Cardiac fibroblast (primary cell): ENCODE measurements at regions not wholly inside any gene's neighbourhood (a gene's known extent, or its start where the extent isn't known, plus 50 kb on each side); places are given as distances from the start of the nearest gene placed in this dataset.

Source experiments
- DNase-seq, 2 donors: peaks; one replicate each; pipeline versions ENCODE4 v3.0.0 to v3.0.0-alpha.2; 2010; ENCODE audit warnings: low read depth in 2 of 2
- H3K4me3 ChIP-seq, 2 donors: replicated peaks in 1 of 2; 1 replicate in 1 of 2; 2 replicates in 1 of 2; pipeline ENCODE4 v1.5.1; 2011; ENCODE audit warnings: low read depth in 2 of 2, low read length in 2 of 2, mild to moderate bottlenecking in 2 of 2, moderate library complexity in 1 of 2
- TF ChIP-seq, protein P1 (sequence below): IDR thresholded peaks from one replicate; pipeline ENCODE4 v1.5.1; 2011; ENCODE audit warnings: low read depth, mild to moderate bottlenecking, low read length, inconsistent platforms

DNA sequence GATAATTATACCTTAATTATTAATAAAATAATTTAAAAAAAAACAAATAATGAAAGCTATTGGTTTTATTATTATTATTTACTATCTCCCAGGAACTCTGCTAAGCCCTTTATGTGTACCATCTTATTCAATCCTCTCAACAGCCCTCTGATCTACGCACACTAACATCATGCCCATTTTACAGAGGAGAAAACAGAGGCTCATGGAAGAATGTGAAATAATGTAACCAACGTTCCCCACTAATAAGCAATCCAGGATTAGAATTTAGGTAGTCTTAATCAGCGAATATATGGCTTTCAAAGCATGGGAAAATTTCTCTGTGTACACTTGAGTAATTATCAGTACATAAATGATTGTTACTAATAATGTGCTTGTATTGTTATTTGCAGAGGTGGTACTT lies 89.0 kb downstream of the MAFB start:
- no peak for DNase-seq
- TF ChIP-seq, protein P1, sequence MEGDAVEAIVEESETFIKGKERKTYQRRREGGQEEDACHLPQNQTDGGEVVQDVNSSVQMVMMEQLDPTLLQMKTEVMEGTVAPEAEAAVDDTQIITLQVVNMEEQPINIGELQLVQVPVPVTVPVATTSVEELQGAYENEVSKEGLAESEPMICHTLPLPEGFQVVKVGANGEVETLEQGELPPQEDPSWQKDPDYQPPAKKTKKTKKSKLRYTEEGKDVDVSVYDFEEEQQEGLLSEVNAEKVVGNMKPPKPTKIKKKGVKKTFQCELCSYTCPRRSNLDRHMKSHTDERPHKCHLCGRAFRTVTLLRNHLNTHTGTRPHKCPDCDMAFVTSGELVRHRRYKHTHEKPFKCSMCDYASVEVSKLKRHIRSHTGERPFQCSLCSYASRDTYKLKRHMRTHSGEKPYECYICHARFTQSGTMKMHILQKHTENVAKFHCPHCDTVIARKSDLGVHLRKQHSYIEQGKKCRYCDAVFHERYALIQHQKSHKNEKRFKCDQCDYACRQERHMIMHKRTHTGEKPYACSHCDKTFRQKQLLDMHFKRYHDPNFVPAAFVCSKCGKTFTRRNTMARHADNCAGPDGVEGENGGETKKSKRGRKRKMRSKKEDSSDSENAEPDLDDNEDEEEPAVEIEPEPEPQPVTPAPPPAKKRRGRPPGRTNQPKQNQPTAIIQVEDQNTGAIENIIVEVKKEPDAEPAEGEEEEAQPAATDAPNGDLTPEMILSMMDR = no peak
- H3K4me3 ChIP-seq = no peak overlapping the region

DNA sequence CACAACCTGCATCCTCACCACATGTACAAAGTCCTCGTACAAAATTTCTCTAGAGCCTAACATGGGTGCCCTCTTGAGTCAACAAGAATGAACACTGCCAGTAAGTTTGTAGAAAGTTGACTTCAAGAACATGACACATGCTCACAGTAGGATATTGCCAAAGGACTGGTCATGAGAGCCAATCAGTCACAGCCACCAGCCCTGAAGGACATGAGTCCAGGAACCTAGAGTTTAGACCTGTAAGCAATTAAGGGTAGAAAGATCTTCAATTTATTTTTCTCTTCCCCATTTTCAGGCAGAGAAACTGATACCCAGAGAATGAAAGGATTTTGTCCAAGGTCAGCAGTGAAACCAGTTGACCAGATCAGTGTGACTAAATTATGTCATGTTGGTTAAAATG lies 96.1 kb downstream of the MAFB start:
- DNase-seq = no peak
- H3K4me3 ChIP-seq = no peak overlapping the region
- TF ChIP-seq, protein P1 = no peak

DNA sequence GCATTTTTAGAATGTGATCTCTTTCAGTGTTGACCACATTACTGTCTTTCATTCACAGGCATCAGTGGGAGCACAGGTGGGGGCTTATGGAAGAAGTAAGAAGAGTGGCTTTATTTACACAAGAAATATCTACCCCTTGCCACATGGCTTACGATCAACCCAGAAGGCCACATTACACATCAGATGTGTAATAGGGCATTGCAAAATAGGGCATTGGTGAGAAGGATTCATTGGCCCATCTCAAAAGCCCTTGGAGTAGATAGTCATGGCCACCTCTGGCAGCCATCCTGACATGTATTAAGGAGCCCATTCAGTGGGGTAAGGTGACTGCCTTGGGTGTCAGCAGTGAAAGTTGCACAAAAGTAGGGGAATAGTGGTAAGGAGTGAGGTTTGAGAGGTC lies 97.5 kb downstream of the MAFB start:
- TF ChIP-seq, protein P1 = no peak
- H3K4me3 ChIP-seq = no peak overlapping the region
- no peak for DNase-seq

DNA sequence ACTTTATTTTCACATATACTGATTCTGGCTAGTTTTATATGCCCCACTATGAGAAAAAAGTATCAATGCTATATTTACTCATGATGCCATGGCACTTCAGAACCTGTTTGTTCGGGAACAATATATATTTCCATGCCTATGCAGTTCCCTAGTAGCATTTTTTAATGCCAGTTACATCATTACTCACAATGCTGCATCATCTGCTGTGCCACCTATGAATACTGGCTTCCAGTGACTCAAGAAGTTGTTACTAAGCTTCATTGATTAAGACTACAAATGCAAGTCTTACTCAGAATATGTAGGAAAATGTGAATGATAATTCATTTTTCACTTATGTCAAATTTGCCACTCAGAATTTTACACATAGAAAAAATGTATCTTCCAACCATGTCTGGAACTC lies 97.9 kb downstream of the MAFB start:
- no peak for DNase-seq
- no peak overlapping the region for H3K4me3 ChIP-seq
- TF ChIP-seq, protein P1 = no peak

DNA sequence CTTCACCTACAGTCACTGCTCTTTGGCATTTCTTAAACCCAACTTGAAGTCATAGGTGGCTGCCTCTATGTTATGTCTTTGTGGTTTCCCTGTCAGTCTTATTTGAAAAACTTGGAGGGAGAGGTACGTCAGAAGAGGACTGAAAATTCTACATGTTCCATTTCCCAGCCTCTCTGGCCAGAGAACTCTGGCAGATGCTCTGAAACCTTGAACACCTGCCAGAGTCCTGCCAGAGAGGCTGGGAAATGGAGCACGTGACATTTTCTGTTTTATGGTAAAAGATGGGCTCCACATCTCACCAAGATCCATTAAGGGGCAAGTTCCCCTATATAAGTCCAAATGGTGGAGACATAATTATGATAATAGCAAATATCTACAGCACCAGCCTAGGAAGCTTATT lies 99.5 kb downstream of the MAFB start:
- TF ChIP-seq, protein P1 = no peak
- no peak for DNase-seq
- no peak overlapping the region for H3K4me3 ChIP-seq

DNA sequence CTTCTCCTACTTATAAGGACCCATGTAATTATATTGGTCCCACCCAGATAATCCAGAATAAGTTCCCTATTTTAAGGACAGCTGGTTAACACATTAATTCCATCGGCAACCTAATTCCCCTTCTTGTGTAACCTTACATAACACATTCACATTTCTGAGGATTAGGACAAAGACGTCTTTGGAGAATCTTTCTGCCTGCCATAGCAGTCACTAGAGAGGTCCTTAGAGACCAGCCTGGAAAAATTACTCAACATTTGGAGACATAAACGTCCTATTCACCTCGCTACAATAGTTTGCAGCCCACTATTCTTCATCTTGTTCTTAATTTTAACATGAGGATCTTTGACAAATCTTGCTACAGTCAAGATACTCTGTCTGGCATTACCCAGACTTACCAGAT lies 100.1 kb downstream of the MAFB start:
- no peak overlapping the region for H3K4me3 ChIP-seq
- DNase-seq = no peak
- TF ChIP-seq, protein P1 = no peak

DNA sequence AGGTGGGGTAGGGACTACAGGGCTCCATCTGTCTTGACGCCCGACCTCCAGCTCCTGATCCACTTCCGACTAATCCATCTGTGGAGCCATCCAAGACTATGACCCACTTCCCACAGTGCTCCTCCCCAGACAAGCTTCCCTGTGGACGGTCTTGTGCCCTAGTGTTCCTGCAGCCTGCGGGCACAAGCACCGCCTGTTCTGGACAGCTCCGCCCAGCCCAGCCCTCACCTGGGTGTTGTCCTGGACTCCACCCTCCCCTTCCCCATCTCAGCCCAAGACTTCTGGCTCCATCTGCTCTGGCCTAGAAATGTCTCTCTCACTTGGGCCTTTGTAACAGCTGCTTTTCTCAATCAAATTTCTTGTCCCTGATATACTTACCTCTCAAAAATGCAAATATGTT lies 102.0 kb downstream of the MAFB start:
- no peak for DNase-seq
- H3K4me3 ChIP-seq = no peak overlapping the region
- TF ChIP-seq, protein P1 = no peak
